Hepatocyte (in vitro differentiated cells): ENCODE measurements at regions not wholly inside any gene's neighbourhood (a gene's known extent, or its start where the extent isn't known, plus 50 kb on each side); places are given as distances from the start of the nearest gene placed in this dataset.
A peak's percentile ranks its signal among the peaks of the same experiment; 100 is the strongest.

Experiments used
- DNase-seq: peaks from one replicate; pipeline ENCODE4 v3.0.0-alpha.2; 2016; ENCODE audit warnings: low spot score
- H2AFZ ChIP-seq: fragments of 200-600 bp; sonication (generic); 2 replicates; pipeline ENCODE4 v1.6.0; 2016; ENCODE audit warnings: antibody characterized with exemption, mild to moderate bottlenecking
- H3K27ac ChIP-seq: fragments of 200-600 bp; sonication (generic); 2 replicates; pipeline ENCODE4 v1.5.1; 2016; ENCODE audit warnings: mild to moderate bottlenecking
- H3K27me3 ChIP-seq: fragments of 200-600 bp; sonication (generic); 2 replicates; pipeline ENCODE4 v1.6.1; 2016
- H3K36me3 ChIP-seq: fragments of 200-600 bp; sonication (generic); replicated peaks from 2 replicates; pipeline ENCODE4 v1.5.1; 2016; ENCODE audit warnings: low read depth; ENCODE audit not compliant: insufficient read depth
- H3K4me1 ChIP-seq: fragments of 200-600 bp; sonication (generic); 2 replicates; pipeline ENCODE4 v1.5.1; 2016; ENCODE audit warnings: mild to moderate bottlenecking, moderate library complexity; ENCODE audit not compliant: insufficient read depth
- H3K4me2 ChIP-seq: fragments of 200-600 bp; sonication (generic); 2 replicates; pipeline ENCODE4 v1.6.0; 2016
- H3K4me3 ChIP-seq: fragments of 200-600 bp; sonication (generic); 2 replicates; pipeline ENCODE4 v1.5.1; 2016; ENCODE audit warnings: mild to moderate bottlenecking
- H3K79me2 ChIP-seq: fragments of 200-600 bp; sonication (generic); 2 replicates; pipeline ENCODE4 v1.6.0; 2017; ENCODE audit warnings: mild to moderate bottlenecking
- H3K9me2 ChIP-seq: fragments of 200-600 bp; sonication (generic); replicated peaks from 2 replicates; pipeline ENCODE4 v1.6.0; 2017; ENCODE audit warnings: mild to moderate bottlenecking; ENCODE audit not compliant: insufficient read depth
- H3K9me3 ChIP-seq: fragments of 200-600 bp; sonication (generic); 2 replicates; pipeline ENCODE4 v1.5.1; 2016; ENCODE audit warnings: low read depth, mild to moderate bottlenecking
- H4K20me1 ChIP-seq: fragments of 200-600 bp; sonication (generic); 2 replicates; pipeline ENCODE4 v1.6.0; 2016; ENCODE audit warnings: mild to moderate bottlenecking; ENCODE audit not compliant: insufficient read depth, poor library complexity, severe bottlenecking
- CTCF ChIP-seq: fragments of 200-600 bp; sonication (generic); IDR thresholded peaks from 2 replicates; pipeline ENCODE4 v1.5.1; 2016; ENCODE audit warnings: antibody characterized with exemption, mild to moderate bottlenecking; ENCODE audit not compliant: poor library complexity
- EZH2 ChIP-seq: fragments of 200-600 bp; sonication (generic); IDR thresholded peaks from 2 replicates; pipeline ENCODE4 v1.6.1; 2016; ENCODE audit warnings: antibody characterized with exemption, mild to moderate bottlenecking, borderline replicate concordance
- EZH2phosphoT487 ChIP-seq: fragments of 200-600 bp; sonication (generic); IDR thresholded peaks from one replicate; pipeline ENCODE4 v1.6.1; 2018; ENCODE audit warnings: antibody characterized with exemption, mild to moderate bottlenecking, low read depth, moderate library complexity; ENCODE audit not compliant: unreplicated experiment, severe bottlenecking
- WGBS: methylation state at CpG from one replicate; pipeline ENCODE4 v1.1.6; 2016; ENCODE audit warnings: low lambda C conversion rate; ENCODE audit errors: missing lambda C conversion rate; 5-methylcytosine and 5-hydroxymethylcytosine counted together

GRCh38 chr2:8525236-8525581 is 156.6 kb upstream of the ID2 start:
- H3K79me2 ChIP-seq: no peaks in the 10 kb centered on the region
- no peaks in the 10 kb centered on the region for H3K27me3 ChIP-seq
- H4K20me1 ChIP-seq: no peaks in the 10 kb centered on the region
- H3K36me3 ChIP-seq: no peaks in the 10 kb centered on the region
- peaks cover 11% of the 10 kb centered on the region for H3K4me1 ChIP-seq
- no peak overlapping the region for H3K4me2 ChIP-seq
- TF ChIP-seq EZH2: no peak
- TF ChIP-seq EZH2phosphoT487: no peak
- TF ChIP-seq CTCF: no peak
- peak overlapping the region; percentile 84 for H3K27ac ChIP-seq
- H3K9me2 ChIP-seq: no peaks in the 10 kb centered on the region
- 86% methylated on average over 7 of the region's 7 CpGs for WGBS
- no peak overlapping the region for H2AFZ ChIP-seq
- no peak for DNase-seq
- no peaks in the 10 kb centered on the region for H3K9me3 ChIP-seq
- H3K4me3 ChIP-seq: no peak overlapping the region

- Histone ChIP-seq H3K9me3 (no peaks in the 10 kb centered on the region), H3K27me3 (no peaks in the 10 kb centered on the region), H3K27ac (peak overlapping the region; percentile 84), H2AFZ (peak overlapping the region; percentile 46), H3K4me1 (peaks cover 11% of the 10 kb centered on the region), H3K79me2 (no peaks in the 10 kb centered on the region), H3K4me2 (no peak overlapping the region), H3K9me2 (no peaks in the 10 kb centered on the region), H3K36me3 (no peaks in the 10 kb centered on the region), H3K4me3 (no peak overlapping the region), H4K20me1 (no peaks in the 10 kb centered on the region)
- TF ChIP-seq CTCF (peak; percentile 26), EZH2 (no peak)
- 51% methylated on average over 14 of the region's 14 CpGs for WGBS
- DNase-seq: peak; percentile 83
These were observed 156.1 kb upstream of the ID2 start for GRCh38 chr2:8525582-8526402.

GRCh38 chr2:8526403-8526696 is 155.5 kb upstream of the ID2 start:
- TF ChIP-seq EZH2phosphoT487 (no peak), CTCF (no peak), EZH2 (no peak)
- peaks cover 11% of the 10 kb centered on the region for H3K4me1 ChIP-seq
- DNase-seq: no peak
- H3K36me3 ChIP-seq: no peaks in the 10 kb centered on the region
- H3K79me2 ChIP-seq: no peaks in the 10 kb centered on the region
- no peaks in the 10 kb centered on the region for H3K9me3 ChIP-seq
- H3K9me2 ChIP-seq: no peaks in the 10 kb centered on the region
- no peaks in the 10 kb centered on the region for H4K20me1 ChIP-seq
- H3K27ac ChIP-seq: peak overlapping the region; percentile 84
- H2AFZ ChIP-seq: peak overlapping the region; percentile 46
- H3K27me3 ChIP-seq: no peaks in the 10 kb centered on the region
- no peak overlapping the region for H3K4me3 ChIP-seq
- 77% methylated on average over 3 of the region's 3 CpGs for WGBS
- H3K4me2 ChIP-seq: no peak overlapping the region

- DNase-seq: no peak
- no peaks in the 10 kb centered on the region for H3K79me2 ChIP-seq
- no peaks in the 10 kb centered on the region for H3K9me3 ChIP-seq
- H3K9me2 ChIP-seq: no peaks in the 10 kb centered on the region
- no peak overlapping the region for H2AFZ ChIP-seq
- H3K36me3 ChIP-seq: no peaks in the 10 kb centered on the region
- H4K20me1 ChIP-seq: no peaks in the 10 kb centered on the region
- no peaks in the 10 kb centered on the region for H3K27me3 ChIP-seq
- H3K27ac ChIP-seq: no peak overlapping the region
- H3K4me1 ChIP-seq: peaks cover 11% of the 10 kb centered on the region
- no peak overlapping the region for H3K4me3 ChIP-seq
- H3K4me2 ChIP-seq: no peak overlapping the region
- no peak for TF ChIP-seq EZH2phosphoT487
- TF ChIP-seq CTCF: no peak
- no peak for TF ChIP-seq EZH2
- 78% methylated on average over 4 of the region's 4 CpGs for WGBS
These were observed 154.8 kb upstream of the ID2 start for GRCh38 chr2:8527031-8527430.
